ENCODE measurements at regions not wholly inside any gene's neighbourhood (a gene's known extent, or its start where the extent isn't known, plus 50 kb on each side); places are given as distances from the start of the nearest gene placed in this dataset.

DNA sequence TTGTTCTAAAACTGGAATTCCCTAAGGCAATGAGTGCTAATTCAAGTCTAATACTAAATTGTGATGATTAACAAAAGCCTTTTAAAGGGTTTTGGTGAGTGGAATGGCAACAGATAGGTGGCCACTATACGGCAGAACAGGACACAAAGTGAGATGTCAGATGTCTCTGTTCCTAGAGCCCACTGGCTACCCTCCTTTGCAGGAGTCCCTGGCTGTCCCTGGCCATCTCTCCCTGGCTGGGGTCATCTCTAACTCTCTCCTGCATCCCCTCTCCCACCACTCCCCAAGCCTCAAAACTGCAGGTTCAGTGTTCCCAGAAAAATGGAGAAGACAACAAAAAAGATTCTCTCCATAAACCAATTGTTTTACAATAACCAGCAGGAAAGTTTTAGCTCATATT lies 79.2 kb downstream of the MDH1 start:
- Histone ChIP-seq H3K27me3 (no peaks in the 10 kb centered on the region), H3K4me1 (no peaks in the 10 kb centered on the region), H3K36me3 (no peaks in the 10 kb centered on the region), H3K9me3 (no peaks in the 10 kb centered on the region), H3K27ac (no peak overlapping the region), H3K4me3 (no peak overlapping the region)
- no peak for ATAC-seq
- WGBS, 4 donors: 57 to 88% (median 73%) methylated on average over 1 of the region's 1 CpG
- intact Hi-C loops (cut with DNase I): no loop called here
- TF ChIP-seq, protein P1, sequence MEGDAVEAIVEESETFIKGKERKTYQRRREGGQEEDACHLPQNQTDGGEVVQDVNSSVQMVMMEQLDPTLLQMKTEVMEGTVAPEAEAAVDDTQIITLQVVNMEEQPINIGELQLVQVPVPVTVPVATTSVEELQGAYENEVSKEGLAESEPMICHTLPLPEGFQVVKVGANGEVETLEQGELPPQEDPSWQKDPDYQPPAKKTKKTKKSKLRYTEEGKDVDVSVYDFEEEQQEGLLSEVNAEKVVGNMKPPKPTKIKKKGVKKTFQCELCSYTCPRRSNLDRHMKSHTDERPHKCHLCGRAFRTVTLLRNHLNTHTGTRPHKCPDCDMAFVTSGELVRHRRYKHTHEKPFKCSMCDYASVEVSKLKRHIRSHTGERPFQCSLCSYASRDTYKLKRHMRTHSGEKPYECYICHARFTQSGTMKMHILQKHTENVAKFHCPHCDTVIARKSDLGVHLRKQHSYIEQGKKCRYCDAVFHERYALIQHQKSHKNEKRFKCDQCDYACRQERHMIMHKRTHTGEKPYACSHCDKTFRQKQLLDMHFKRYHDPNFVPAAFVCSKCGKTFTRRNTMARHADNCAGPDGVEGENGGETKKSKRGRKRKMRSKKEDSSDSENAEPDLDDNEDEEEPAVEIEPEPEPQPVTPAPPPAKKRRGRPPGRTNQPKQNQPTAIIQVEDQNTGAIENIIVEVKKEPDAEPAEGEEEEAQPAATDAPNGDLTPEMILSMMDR (IDR thresholded peaks at IDR 0.05): no peak
- TF ChIP-seq POLR2A (IDR thresholded peaks at IDR 0.05): no peak
- DNase-seq: no peak

GRCh38 chr2:63668466-63668865 lies 79.7 kb downstream of the MDH1 start:
- intact Hi-C loops (cut with DNase I): no loop called here
- Histone ChIP-seq H3K36me3 (no peaks in the 10 kb centered on the region), H3K4me1 (no peaks in the 10 kb centered on the region), H3K9me3 (no peaks in the 10 kb centered on the region), H3K4me3 (no peak overlapping the region), H3K27me3 (no peaks in the 10 kb centered on the region), H3K27ac (no peak overlapping the region)
- no peak for ATAC-seq
- TF ChIP-seq POLR2A (IDR thresholded peaks at IDR 0.05): no peak
- TF ChIP-seq, protein P1 (IDR thresholded peaks at IDR 0.05): no peak
- WGBS, 4 donors: 57 to 66% (median 59%) methylated on average over 4 of the region's 4 CpGs
- no peak for DNase-seq

GRCh38 chr2:63669596-63669995 lies 80.8 kb downstream of the MDH1 start:
- intact Hi-C loops (cut with DNase I): no loop called here
- Histone ChIP-seq H3K4me3 (no peak overlapping the region), H3K27ac (no peak overlapping the region), H3K9me3 (no peaks in the 10 kb centered on the region), H3K36me3 (no peaks in the 10 kb centered on the region), H3K27me3 (no peaks in the 10 kb centered on the region), H3K4me1 (no peaks in the 10 kb centered on the region)
- no peak for DNase-seq
- WGBS, 4 donors: 87 to 93% (median 88%) methylated on average over 3 of the region's 3 CpGs
- ATAC-seq: no peak
- TF ChIP-seq, protein P1 (IDR thresholded peaks at IDR 0.05): no peak
- no peak for TF ChIP-seq POLR2A (IDR thresholded peaks at IDR 0.05)

GRCh38 chr2:63673865-63674533 lies 85.2 kb downstream of the MDH1 start:
- Histone ChIP-seq H3K27ac (no peak overlapping the region), H3K4me1 (peaks cover 0 to 13% (median 3%) of the 10 kb centered on the region in 12 donors), H3K27me3 (no peaks in the 10 kb centered on the region), H3K9me3 (no peaks in the 10 kb centered on the region), H3K4me3 (no peak overlapping the region), H3K36me3 (no peaks in the 10 kb centered on the region)
- 82 to 86% (median 85%) methylated on average over 4 of the region's 4 CpGs for WGBS, 4 donors
- intact Hi-C loops (cut with DNase I): no loop called here
- TF ChIP-seq, protein P1 (IDR thresholded peaks at IDR 0.05): no peak
- no peak for TF ChIP-seq POLR2A (IDR thresholded peaks at IDR 0.05)
- DNase-seq (no peak), ATAC-seq (no peak)
